LNCaP clone FGC (cell line): ENCODE measurements at regions not wholly inside any gene's neighbourhood (a gene's known extent, or its start where the extent isn't known, plus 50 kb on each side); places are given as distances from the start of the nearest gene placed in this dataset.

Experiments
- DNase-seq: peaks from one replicate; pipeline ENCODE4 v3.0.0-alpha.2; 2011; ENCODE audit warnings: low read depth
- H3K4me3 ChIP-seq: 2 replicates; pipeline ENCODE4 v1.5.1; 2011; ENCODE audit warnings: mild to moderate bottlenecking, low read depth, low read length, control low read depth
- TF ChIP-seq, protein P1 (sequence below): IDR thresholded peaks from 2 replicates; pipeline ENCODE4 v1.5.1; 2012; ENCODE audit warnings: mild to moderate bottlenecking; ENCODE audit not compliant: control insufficient read depth, insufficient read depth; ENCODE audit errors: extremely low read depth

DNA sequence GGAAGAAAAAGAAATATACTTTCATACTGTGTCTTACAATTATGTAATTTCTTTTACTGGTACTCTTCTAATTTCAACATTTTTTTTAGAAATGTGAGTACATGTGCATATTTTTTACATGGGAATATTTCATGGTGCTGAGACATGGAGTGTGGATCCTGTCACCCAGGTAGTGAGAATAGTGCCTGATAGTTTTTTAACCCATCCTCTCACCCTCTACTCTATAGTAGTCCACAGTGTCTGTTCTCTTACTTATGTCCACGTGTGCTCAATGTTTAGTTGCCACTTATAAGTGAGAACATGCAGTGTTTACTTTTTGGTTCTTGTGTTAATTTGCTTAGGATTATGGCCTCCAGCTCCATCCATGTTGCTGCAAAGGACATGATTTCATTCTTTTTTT, 548.8 kb downstream of the AACS start:
- no peak for DNase-seq
- TF ChIP-seq, protein P1, sequence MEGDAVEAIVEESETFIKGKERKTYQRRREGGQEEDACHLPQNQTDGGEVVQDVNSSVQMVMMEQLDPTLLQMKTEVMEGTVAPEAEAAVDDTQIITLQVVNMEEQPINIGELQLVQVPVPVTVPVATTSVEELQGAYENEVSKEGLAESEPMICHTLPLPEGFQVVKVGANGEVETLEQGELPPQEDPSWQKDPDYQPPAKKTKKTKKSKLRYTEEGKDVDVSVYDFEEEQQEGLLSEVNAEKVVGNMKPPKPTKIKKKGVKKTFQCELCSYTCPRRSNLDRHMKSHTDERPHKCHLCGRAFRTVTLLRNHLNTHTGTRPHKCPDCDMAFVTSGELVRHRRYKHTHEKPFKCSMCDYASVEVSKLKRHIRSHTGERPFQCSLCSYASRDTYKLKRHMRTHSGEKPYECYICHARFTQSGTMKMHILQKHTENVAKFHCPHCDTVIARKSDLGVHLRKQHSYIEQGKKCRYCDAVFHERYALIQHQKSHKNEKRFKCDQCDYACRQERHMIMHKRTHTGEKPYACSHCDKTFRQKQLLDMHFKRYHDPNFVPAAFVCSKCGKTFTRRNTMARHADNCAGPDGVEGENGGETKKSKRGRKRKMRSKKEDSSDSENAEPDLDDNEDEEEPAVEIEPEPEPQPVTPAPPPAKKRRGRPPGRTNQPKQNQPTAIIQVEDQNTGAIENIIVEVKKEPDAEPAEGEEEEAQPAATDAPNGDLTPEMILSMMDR: no peak
- H3K4me3 ChIP-seq: no peak overlapping the region

DNA sequence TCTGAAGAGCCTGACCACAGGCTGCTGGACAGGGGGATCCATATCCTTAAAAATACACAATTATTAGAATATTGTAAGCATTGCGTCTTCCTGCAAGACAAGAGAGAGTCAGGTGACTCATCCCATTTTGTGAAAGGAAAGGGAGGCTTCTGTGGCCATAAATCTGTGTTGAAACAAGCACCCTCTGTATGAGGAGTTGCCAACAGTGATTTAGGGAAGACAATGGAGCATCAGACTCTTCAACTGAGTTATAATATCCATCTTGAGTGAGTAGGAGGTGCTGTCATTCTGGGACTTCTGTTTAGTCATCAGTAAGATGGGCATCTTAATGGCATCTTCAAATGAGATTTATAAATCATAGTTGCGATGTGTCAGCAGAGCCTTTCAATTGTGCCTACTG, 554.5 kb downstream of the AACS start:
- TF ChIP-seq, protein P1: no peak
- DNase-seq: no peak
- no peak overlapping the region for H3K4me3 ChIP-seq

DNA sequence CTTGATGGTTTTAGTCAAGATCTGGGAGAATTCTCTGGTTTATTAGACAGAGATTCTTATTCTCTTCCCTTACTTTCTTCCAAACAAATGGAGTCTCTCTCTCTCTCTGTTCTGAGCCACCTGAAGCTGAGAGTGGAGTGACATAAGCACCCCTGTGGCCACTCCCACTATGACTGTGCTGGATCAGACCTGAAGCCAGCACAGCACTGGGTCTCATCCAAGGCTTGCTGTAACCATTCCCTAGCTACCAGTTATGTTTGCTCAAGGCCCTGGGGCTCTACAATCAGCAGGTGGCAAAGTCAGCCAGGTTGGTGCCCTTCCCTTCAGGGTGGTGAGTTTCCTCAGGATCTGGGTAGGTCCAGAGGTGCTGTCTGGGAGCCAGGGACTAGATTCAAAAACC, 568.5 kb downstream of the AACS start:
- TF ChIP-seq, protein P1: peak; percentile 32
- peak; percentile 86 for DNase-seq
- no peak overlapping the region for H3K4me3 ChIP-seq

DNA sequence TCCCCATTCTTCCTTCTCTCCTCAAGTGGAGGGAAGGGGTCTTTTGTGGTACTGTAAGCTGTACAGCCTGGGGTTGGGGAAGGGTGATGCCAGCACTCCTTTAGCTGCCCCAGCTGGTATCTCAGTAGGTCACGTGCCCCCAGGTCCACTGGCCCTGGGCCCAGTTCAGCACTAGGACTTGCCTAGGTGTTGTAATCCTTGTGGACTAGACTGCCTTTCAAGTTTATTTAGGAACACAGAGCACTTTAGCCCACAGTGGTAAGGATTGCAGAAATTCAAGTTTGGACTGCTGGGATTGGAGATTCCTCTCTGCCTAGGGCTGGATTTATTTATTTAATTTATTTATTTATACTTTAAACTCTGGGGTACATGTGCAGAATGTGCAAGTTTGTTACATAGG, 569.6 kb downstream of the AACS start:
- DNase-seq: peak; percentile 75
- no peak overlapping the region for H3K4me3 ChIP-seq
- TF ChIP-seq, protein P1: no peak

DNA sequence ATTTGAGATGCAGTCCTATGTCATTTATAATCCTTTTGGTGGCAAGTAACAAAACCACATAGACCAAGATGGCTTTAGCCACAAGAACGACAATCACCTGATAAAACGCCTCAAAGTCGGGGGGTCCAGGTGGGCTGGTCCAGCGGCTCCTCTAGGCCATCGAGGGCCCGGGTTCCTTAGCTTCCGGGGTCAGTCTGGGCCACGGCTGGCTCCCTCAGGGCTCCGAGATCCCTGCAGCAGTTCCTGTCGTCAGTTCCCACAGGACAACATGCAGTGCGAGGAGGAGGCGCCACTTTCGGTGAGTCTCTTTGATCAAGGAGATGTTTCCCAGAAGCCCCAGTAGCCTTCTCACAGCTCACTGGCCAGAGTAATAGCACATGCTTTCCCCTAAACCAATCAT, 574.6 kb downstream of the AACS start:
- TF ChIP-seq, protein P1: no peak
- no peak for DNase-seq
- H3K4me3 ChIP-seq: no peak overlapping the region

DNA sequence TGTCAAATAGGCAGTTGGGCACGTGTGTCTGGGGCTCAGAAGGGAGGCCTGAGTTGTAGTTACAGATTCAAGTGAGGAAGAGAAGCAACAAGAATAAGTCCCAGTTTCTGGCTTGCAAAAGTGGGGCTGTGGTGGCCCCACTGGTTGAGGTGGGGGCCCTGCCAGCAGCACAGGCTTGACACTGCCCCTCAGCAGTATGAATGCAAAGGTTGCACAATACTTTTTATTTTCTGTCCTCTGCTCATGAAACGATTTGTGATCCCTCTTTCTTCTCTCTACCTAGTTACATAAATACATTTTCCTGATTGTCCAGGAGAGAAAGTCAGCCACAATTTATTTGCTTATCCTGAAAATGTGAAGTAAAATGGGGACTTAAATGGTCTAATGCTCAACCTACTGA, 577.8 kb downstream of the AACS start:
- DNase-seq: no peak
- TF ChIP-seq, protein P1: no peak
- H3K4me3 ChIP-seq: no peak overlapping the region

DNA sequence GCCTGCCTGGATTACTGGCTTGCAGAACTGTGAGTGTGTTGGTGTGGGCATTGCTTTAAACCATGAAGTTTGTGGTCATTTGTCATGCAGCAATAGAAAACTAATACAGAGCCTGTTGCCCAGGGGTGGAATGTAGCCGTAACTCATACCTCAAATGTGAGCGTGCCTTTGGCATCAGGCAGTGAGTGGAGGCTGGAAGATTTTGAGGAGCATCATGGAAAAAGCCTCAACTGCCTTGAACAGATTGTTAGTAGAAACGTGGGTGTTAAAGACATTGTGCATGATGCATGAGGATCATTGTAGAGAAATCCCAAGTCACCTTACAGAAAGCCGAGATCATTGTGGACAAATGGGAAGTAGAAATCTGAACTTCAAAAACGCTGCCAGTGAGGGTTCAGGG, 580.5 kb downstream of the AACS start:
- TF ChIP-seq, protein P1: no peak
- H3K4me3 ChIP-seq: no peak overlapping the region
- no peak for DNase-seq
